ENCODE measurements at regions not wholly inside any gene's neighbourhood (a gene's known extent, or its start where the extent isn't known, plus 50 kb on each side); places are given as distances from the start of the nearest gene placed in this dataset.
A peak's percentile ranks its signal among the peaks of the same experiment; 100 is the strongest.

GRCh38 chr6:145374570-145374969 lies 360.8 kb downstream of the EPM2A start:
- DNase-seq: no peak

GRCh38 chr6:145375502-145375901 lies 359.8 kb downstream of the EPM2A start:
- DNase-seq: no peak

GRCh38 chr6:145380186-145380585 lies 355.1 kb downstream of the EPM2A start:
- DNase-seq: no peak

GRCh38 chr6:145381941-145382340 lies 353.4 kb downstream of the EPM2A start:
- DNase-seq: no peak

- DNase-seq: no peak
These were observed 351.9 kb downstream of the EPM2A start for GRCh38 chr6:145383428-145383827.

- DNase-seq: no peak
These were observed 350.8 kb downstream of the EPM2A start for GRCh38 chr6:145384503-145384902.

GRCh38 chr6:145396499-145396898 lies 338.8 kb downstream of the EPM2A start:
- no peak for DNase-seq

- no peak for DNase-seq
These were observed 334.8 kb downstream of the EPM2A start for GRCh38 chr6:145400508-145400907.

GRCh38 chr6:145405006-145405551 lies 330.2 kb downstream of the EPM2A start:
- DNase-seq: no peak

GRCh38 chr6:145406783-145407182 lies 328.5 kb downstream of the EPM2A start:
- DNase-seq: no peak

- DNase-seq: no peak
These were observed 319.7 kb downstream of the EPM2A start for GRCh38 chr6:145415616-145416015.

- DNase-seq: peak; percentile 20
These were observed 314.7 kb downstream of the EPM2A start for GRCh38 chr6:145420599-145420998.

GRCh38 chr6:145423936-145424335 lies 311.4 kb downstream of the EPM2A start:
- DNase-seq: no peak

- no peak for DNase-seq
These were observed 308.1 kb downstream of the EPM2A start for GRCh38 chr6:145427232-145427631.

- peak; percentile 8 for DNase-seq
These were observed 306.6 kb downstream of the EPM2A start for GRCh38 chr6:145428706-145429105.

- DNase-seq: no peak
These were observed 293.2 kb downstream of the EPM2A start for GRCh38 chr6:145442110-145442509.

GRCh38 chr6:145445674-145446073 lies 289.6 kb downstream of the EPM2A start:
- DNase-seq: no peak

- no peak for DNase-seq
These were observed 284.3 kb downstream of the EPM2A start for GRCh38 chr6:145451029-145451428.

- DNase-seq: no peak
These were observed 281.9 kb downstream of the EPM2A start for GRCh38 chr6:145453376-145453775.

- DNase-seq: no peak
These were observed 281.3 kb downstream of the EPM2A start for GRCh38 chr6:145454006-145454405.

GRCh38 chr6:145457556-145457955 lies 277.8 kb downstream of the EPM2A start:
- no peak for DNase-seq

GRCh38 chr6:145468534-145468933 lies 266.8 kb downstream of the EPM2A start:
- DNase-seq: no peak

GRCh38 chr6:145469021-145469420 lies 266.3 kb downstream of the EPM2A start:
- DNase-seq: no peak

GRCh38 chr6:145475794-145476396 lies 259.4 kb downstream of the EPM2A start:
- no peak for DNase-seq

GRCh38 chr6:145480024-145480423 lies 255.3 kb downstream of the EPM2A start:
- DNase-seq: no peak
